ENCODE measurements at regions not wholly inside any gene's neighbourhood (a gene's known extent, or its start where the extent isn't known, plus 50 kb on each side); places are given as distances from the start of the nearest gene placed in this dataset.

DNA sequence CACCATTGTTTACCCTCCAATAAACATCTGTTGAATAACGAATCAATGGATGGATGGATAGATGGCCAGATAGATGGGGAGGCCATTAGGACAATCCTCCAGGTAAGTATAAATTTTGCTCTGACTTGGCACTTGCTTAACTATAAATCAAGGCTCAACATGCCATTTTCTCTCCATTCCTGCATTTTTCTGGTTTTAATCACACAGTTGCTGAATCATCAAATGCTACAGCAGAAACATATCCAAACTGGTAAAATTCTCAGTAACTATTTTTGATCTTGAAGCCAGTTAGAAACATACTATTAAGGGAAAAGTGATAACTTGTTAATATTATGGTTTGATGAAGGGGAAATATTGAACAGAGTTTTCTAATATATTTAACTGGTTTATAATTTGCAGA, 71.5 kb upstream of the MTAP start:
- TF ChIP-seq, protein P1, sequence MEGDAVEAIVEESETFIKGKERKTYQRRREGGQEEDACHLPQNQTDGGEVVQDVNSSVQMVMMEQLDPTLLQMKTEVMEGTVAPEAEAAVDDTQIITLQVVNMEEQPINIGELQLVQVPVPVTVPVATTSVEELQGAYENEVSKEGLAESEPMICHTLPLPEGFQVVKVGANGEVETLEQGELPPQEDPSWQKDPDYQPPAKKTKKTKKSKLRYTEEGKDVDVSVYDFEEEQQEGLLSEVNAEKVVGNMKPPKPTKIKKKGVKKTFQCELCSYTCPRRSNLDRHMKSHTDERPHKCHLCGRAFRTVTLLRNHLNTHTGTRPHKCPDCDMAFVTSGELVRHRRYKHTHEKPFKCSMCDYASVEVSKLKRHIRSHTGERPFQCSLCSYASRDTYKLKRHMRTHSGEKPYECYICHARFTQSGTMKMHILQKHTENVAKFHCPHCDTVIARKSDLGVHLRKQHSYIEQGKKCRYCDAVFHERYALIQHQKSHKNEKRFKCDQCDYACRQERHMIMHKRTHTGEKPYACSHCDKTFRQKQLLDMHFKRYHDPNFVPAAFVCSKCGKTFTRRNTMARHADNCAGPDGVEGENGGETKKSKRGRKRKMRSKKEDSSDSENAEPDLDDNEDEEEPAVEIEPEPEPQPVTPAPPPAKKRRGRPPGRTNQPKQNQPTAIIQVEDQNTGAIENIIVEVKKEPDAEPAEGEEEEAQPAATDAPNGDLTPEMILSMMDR (IDR thresholded peaks at IDR 0.05), result no peak
- no peak for DNase-seq (ENCODE audit: low spot score)
- Mint-ChIP-seq H3K36me3 (ENCODE audit: low read depth) (no peaks in the 10 kb centered on the region), H3K27me3 (ENCODE audit: low read depth) (peaks cover 24% of the 10 kb centered on the region), H3K4me3 (ENCODE audit: unreplicated experiment) (no peak overlapping the region), H3K4me1 (ENCODE audit: low read depth) (no peaks in the 10 kb centered on the region), H3K27ac (ENCODE audit: unreplicated experiment) (no peak overlapping the region), H3K9me3 (ENCODE audit: low read depth) (no peaks in the 10 kb centered on the region)

DNA sequence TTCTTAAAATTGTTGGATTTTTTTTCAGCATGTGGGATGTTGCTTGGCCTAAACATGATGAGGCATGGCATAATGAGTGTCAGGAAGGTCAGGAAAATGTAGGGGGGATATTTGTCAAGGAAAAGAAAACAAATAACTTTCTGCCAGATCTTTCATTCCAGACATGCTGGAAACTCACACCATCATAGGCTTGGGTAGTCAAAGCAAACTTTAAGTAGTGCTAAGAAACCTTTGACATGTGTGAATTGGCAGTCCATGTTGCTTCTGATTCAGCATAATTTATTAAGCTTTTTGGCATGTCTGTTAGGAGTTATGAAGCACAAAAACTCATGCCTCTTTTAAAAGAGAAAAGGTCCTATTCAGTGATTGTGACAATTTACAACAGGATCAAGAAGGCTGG, 61.3 kb upstream of the MTAP start:
- no peak for DNase-seq (ENCODE audit: low spot score)

DNA sequence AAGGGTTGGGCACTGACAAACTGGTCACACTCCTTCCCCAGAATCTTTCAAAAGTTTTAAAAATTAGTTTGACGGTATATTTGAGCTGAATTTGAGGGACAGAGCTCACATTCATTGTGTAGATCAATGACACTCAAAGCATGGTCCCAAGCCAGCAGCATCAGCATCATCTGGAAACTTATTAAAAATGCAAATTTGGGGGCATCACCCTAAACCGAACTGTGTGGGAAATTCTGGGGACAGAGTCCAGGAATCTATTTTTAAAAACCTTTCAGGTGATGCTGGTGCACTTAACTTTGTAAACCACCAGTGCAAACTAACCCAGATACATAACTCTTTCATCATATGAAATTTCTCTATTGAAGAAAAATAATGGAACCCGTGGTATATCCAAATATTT, 58.1 kb upstream of the MTAP start:
- Mint-ChIP-seq H3K27me3 (ENCODE audit: low read depth) (peaks cover 38% of the 10 kb centered on the region), H3K4me1 (ENCODE audit: low read depth) (no peaks in the 10 kb centered on the region), H3K4me3 (ENCODE audit: unreplicated experiment) (no peak overlapping the region), H3K9me3 (ENCODE audit: low read depth) (no peaks in the 10 kb centered on the region), H3K27ac (ENCODE audit: unreplicated experiment) (no peak overlapping the region), H3K36me3 (ENCODE audit: low read depth) (no peaks in the 10 kb centered on the region)
- DNase-seq (ENCODE audit: low spot score), result no peak
- TF ChIP-seq, protein P1 (IDR thresholded peaks at IDR 0.05), result no peak

More for the DNA sequence above, 61.3 kb upstream of the MTAP start:
- no peaks in the 10 kb centered on the region for H3K36me3 Mint-ChIP-seq (ENCODE audit: low read depth)
- H3K9me3 Mint-ChIP-seq (ENCODE audit: low read depth), result no peaks in the 10 kb centered on the region
- TF ChIP-seq, protein P1 (IDR thresholded peaks at IDR 0.05), result no peak
- no peak overlapping the region for H3K4me3 Mint-ChIP-seq (ENCODE audit: unreplicated experiment)
- H3K27me3 Mint-ChIP-seq (ENCODE audit: low read depth), result peaks cover 36% of the 10 kb centered on the region
- H3K27ac Mint-ChIP-seq (ENCODE audit: unreplicated experiment), result no peak overlapping the region
- H3K4me1 Mint-ChIP-seq (ENCODE audit: low read depth), result no peaks in the 10 kb centered on the region

DNA sequence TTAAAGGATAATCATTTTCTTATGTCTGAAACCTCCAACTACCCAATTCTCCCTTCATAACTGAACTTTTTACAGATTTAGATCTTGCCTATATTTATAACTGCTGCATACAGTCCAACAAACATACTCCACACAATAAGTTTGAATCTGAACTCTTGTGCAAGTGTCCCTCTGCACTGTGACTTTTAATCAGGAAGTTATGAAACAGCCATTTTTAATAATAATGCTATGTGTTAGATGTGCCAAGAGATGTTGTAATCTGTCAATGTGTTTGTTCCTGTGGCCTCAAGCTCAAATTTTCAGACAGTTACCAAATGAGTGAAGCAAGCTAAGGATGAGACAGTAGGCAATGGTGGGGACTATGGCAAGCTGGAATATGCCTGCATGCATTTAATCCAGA, 57.6 kb upstream of the MTAP start:
- Mint-ChIP-seq H3K27ac (ENCODE audit: unreplicated experiment) (no peak overlapping the region), H3K27me3 (ENCODE audit: low read depth) (peaks cover 33% of the 10 kb centered on the region), H3K4me3 (ENCODE audit: unreplicated experiment) (no peak overlapping the region), H3K9me3 (ENCODE audit: low read depth) (no peaks in the 10 kb centered on the region), H3K36me3 (ENCODE audit: low read depth) (no peaks in the 10 kb centered on the region), H3K4me1 (ENCODE audit: low read depth) (no peaks in the 10 kb centered on the region)
- TF ChIP-seq, protein P1 (IDR thresholded peaks at IDR 0.05), result no peak
- no peak for DNase-seq (ENCODE audit: low spot score)

DNA sequence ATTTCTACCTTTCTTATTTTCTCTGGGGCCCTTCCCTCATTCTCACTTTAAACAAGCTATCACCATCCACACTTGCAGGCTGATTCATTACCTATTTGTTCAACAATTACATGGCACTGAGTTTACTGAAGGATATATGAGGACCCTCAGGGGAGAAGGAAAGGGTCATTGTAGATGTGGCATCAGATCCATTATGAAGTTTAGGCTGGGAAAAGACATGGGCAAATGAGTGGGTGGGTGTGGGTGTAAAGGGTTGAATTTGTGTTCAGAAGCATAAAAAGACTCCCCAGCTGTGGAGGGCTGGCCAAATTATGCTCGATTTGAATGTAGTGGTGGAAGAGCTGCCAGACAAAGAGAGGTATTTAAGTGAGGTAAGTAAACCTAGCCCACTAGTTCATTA, 55.9 kb upstream of the MTAP start:
- DNase-seq (ENCODE audit: low spot score), result no peak
- Mint-ChIP-seq H3K4me1 (ENCODE audit: low read depth) (no peaks in the 10 kb centered on the region), H3K27ac (ENCODE audit: unreplicated experiment) (no peak overlapping the region), H3K9me3 (ENCODE audit: low read depth) (no peaks in the 10 kb centered on the region), H3K4me3 (ENCODE audit: unreplicated experiment) (no peak overlapping the region), H3K27me3 (ENCODE audit: low read depth) (peaks cover 23% of the 10 kb centered on the region), H3K36me3 (ENCODE audit: low read depth) (no peaks in the 10 kb centered on the region)
- TF ChIP-seq, protein P1 (IDR thresholded peaks at IDR 0.05), result no peak
